Small intestine (tissue), 7 donors: ENCODE measurements at regions not wholly inside any gene's neighbourhood (a gene's known extent, or its start where the extent isn't known, plus 50 kb on each side); places are given as distances from the start of the nearest gene placed in this dataset.

Source experiments
- DNase-seq, 2 donors: peaks; one replicate each; pipeline versions ENCODE4 v3.0.0 to v3.0.0-alpha.2; 2013
- FAIRE-seq: peaks from 2 replicates; lab custom pipeline; 2012; peaks lifted over from hg19 to GRCh38; lab: Jason Lieb, UNC
- H3K27ac ChIP-seq, 3 donors: one replicate each; pipeline ENCODE4 v1.5.1; 2013; ENCODE audit warnings: low read length in 2 of 3, mild to moderate bottlenecking in 2 of 3, control low read depth in 1 of 3, inconsistent platforms in 1 of 3, low read depth in 1 of 3, moderate library complexity in 1 of 3
- H3K27me3 ChIP-seq, 3 donors: one replicate each; pipeline ENCODE4 v1.6.1; 2013; ENCODE audit warnings: low read length in 3 of 3, inconsistent platforms in 1 of 3; ENCODE audit not compliant: control insufficient read depth in 3 of 3, insufficient read depth in 3 of 3
- H3K36me3 ChIP-seq, 3 donors: one replicate each; pipeline ENCODE4 v1.6.1; 2013; ENCODE audit warnings: low read length in 3 of 3, inconsistent platforms in 1 of 3, low read depth in 1 of 3, mild to moderate bottlenecking in 1 of 3, moderate library complexity in 1 of 3; ENCODE audit not compliant: control insufficient read depth in 3 of 3, insufficient read depth in 2 of 3
- H3K4me1 ChIP-seq, 3 donors: one replicate each; pipeline ENCODE4 v1.6.1; 2013; ENCODE audit warnings: low read length in 2 of 3, inconsistent platforms in 1 of 3, low read depth in 1 of 3, mild to moderate bottlenecking in 1 of 3, moderate library complexity in 1 of 3; ENCODE audit not compliant: control insufficient read depth in 3 of 3, insufficient read depth in 2 of 3
- H3K4me3 ChIP-seq, 3 donors: one replicate each; pipeline ENCODE4 v1.5.1; 2013; ENCODE audit warnings: low read length in 3 of 3, control low read depth in 1 of 3, inconsistent platforms in 1 of 3, low read depth in 1 of 3, mild to moderate bottlenecking in 1 of 3, moderate library complexity in 1 of 3
- H3K9me3 ChIP-seq, 2 donors: one replicate each; pipeline ENCODE4 v1.6.1; 2013; ENCODE audit warnings: low read depth in 1 of 2, low read length in 1 of 2; ENCODE audit not compliant: control insufficient read depth in 2 of 2, insufficient read depth in 1 of 2
- WGBS, 3 donors: extraction: QIAGEN DNeasy Blood & Tissue Kit; methylation state at CpG; one replicate each; pipeline ENCODE4 v1.1.7; 2013; 5-methylcytosine and 5-hydroxymethylcytosine counted together
- donor health status: healthy with polysubstance abuse.
- donor health status: control.
- donor health status: control.
- donor health status: Bipolar disorder and iron deficiency.
- donor health status: healthy.

- DNase-seq (no peak), FAIRE-seq (no peak)
- H3K9me3 ChIP-seq = peaks cover 0 to 3% of the 10 kb centered on the region in 2 donors
- H3K4me1 ChIP-seq = no peaks in the 10 kb centered on the region
- H3K27me3 ChIP-seq = peaks cover 0 to 3% (median 0%) of the 10 kb centered on the region in 3 donors
- 81 to 88% (median 85%) methylated on average over 10 of the region's 10 CpGs for WGBS, 3 donors
- no peak overlapping the region for H3K27ac ChIP-seq
- no peaks in the 10 kb centered on the region for H3K36me3 ChIP-seq
- no peak overlapping the region for H3K4me3 ChIP-seq
These were observed 339.8 kb downstream of the DYSF start for GRCh38 chr2:71792926-71793761.

DNA sequence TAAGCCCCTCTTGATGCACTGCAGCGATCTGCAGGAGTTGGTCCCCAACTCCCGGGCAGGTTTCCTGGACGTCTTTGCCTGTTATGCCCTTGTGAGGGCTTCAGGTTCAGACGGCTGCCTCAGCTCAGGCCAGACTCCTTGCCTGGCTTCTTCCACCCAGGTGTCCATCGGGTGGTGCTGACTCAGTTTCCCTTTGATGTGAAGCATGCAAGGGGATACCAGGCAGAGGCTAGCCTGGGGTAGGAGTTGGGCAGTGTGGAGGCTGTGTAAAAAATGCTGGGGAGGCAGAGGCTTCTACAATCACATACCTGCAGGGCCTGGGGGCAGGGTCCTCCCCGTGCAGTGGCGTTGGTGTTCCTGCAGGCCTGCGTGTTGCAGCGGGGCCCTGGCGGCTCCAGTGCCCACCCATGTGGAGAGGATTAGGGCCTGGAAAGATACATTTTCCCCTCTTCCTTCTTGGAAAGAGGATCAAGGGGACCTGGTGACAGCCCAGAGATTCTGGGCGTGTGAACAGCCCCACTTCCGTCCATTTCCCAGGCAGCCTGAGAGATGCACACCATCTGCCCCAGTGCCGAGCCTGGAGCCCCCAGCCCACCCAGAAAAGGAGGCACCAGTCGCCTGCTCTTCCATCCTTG, 338.3 kb downstream of the DYSF start:
- H3K27me3 ChIP-seq = peaks cover 0 to 3% (median 0%) of the 10 kb centered on the region in 3 donors
- H3K4me3 ChIP-seq = no peak overlapping the region
- peaks cover 0 to 3% of the 10 kb centered on the region in 2 donors for H3K9me3 ChIP-seq
- no peak overlapping the region for H3K27ac ChIP-seq
- FAIRE-seq = no peak
- WGBS, 3 donors = 84 to 88% (median 85%) methylated on average over 14 of the region's 14 CpGs
- H3K36me3 ChIP-seq = no peaks in the 10 kb centered on the region
- H3K4me1 ChIP-seq = no peaks in the 10 kb centered on the region
- no peak for DNase-seq

GRCh38 chr2:71791061-71791450, 337.7 kb downstream of the DYSF start:
- Histone ChIP-seq H3K4me1 (no peaks in the 10 kb centered on the region), H3K27ac (no peak overlapping the region), H3K27me3 (peaks cover 0 to 3% (median 0%) of the 10 kb centered on the region in 3 donors), H3K9me3 (peaks cover 0 to 3% of the 10 kb centered on the region in 2 donors), H3K36me3 (no peaks in the 10 kb centered on the region), H3K4me3 (no peak overlapping the region)
- FAIRE-seq (no peak), DNase-seq (no peak)
- 41 to 69% (median 58%) methylated on average over 2 of the region's 2 CpGs for WGBS, 3 donors

DNA sequence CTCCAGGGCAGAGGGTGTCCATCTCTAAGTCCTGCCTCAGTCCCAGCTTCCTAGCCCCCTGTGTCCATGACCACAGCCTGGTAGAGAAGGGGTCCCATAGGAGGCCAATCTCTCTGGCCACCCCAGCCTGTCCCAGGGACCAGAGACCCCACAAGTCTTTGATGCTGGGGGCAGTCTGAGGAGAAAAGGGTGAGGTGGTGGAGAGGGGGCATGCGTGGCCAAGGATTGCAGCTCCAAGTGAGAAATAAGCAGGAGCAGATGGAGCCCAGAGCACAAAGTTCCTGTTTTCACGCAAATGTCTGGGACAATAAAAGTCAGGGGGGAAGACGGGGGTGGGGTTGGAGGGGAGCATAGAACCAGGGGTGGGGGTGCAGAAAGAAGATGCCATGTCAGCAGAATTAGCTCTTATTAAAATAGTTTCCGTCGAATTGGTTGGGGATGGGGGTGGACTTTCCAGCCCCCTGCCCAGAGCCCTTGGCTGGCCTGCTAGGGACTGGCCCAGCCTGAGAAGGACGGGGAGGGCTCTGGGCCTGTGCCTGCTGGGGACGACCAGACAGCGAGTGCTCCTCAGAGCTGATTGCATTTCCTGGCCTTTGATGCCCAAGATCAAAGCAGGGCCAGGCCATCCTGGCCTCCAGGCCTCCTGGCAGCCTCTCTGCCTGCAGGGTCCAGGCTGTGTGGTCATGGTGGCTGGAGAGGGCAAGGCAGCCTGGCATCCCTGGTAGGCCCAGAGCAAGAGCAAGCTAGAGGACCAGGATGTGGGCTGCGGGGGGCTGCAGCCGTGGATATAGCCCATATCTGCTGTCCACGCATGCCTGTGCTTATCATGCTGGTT, 337.1 kb downstream of the DYSF start:
- peaks cover 0 to 3% (median 0%) of the 10 kb centered on the region in 3 donors for H3K27me3 ChIP-seq
- peaks cover 0 to 3% of the 10 kb centered on the region in 2 donors for H3K9me3 ChIP-seq
- no peaks in the 10 kb centered on the region for H3K4me1 ChIP-seq
- no peak overlapping the region for H3K27ac ChIP-seq
- WGBS, 3 donors = 83 to 88% (median 84%) methylated on average over 11 of the region's 11 CpGs
- H3K36me3 ChIP-seq = no peaks in the 10 kb centered on the region
- DNase-seq (no peak), FAIRE-seq (no peak)
- no peak overlapping the region for H3K4me3 ChIP-seq

DNA sequence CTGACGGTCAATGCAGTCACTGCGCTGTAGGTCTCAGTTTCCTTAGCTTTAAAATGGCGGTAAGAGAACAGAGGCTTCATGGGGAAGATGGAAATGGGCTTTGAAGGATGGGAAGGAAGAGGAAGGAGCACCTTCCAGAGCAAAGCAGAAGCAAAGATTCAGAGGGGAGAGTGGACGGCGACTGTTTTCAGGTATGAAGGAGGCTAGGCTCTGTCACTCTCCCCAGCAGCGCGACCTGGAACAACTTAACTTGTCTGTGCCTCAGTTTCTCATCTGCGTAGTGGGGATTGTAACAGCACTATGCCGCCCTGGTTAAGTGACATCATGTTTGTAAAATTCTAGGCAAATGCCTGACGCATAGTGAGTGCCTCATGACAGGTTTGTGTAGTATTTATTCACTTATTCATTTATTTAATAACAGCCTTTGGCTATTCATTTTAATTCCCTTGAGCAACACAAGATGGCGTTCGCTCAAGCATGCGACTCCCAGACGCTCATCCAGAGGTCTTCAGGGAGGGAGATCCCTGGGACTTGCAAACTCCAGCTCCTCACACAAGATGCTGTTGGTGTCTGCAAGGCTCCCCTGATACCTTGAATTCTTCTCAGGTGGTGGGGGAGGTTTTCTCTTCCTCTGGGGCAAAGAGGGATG, 336.3 kb downstream of the DYSF start:
- Histone ChIP-seq H3K27ac (no peak overlapping the region), H3K27me3 (peaks cover 0 to 2% (median 0%) of the 10 kb centered on the region in 3 donors), H3K36me3 (no peaks in the 10 kb centered on the region), H3K9me3 (peaks cover 0 to 3% of the 10 kb centered on the region in 2 donors), H3K4me3 (no peak overlapping the region), H3K4me1 (peaks cover 0 to 6% (median 0%) of the 10 kb centered on the region in 3 donors)
- WGBS, 3 donors = 92 to 96% (median 95%) methylated on average over 14 of the region's 14 CpGs
- FAIRE-seq = no peak
- no peak for DNase-seq

DNA sequence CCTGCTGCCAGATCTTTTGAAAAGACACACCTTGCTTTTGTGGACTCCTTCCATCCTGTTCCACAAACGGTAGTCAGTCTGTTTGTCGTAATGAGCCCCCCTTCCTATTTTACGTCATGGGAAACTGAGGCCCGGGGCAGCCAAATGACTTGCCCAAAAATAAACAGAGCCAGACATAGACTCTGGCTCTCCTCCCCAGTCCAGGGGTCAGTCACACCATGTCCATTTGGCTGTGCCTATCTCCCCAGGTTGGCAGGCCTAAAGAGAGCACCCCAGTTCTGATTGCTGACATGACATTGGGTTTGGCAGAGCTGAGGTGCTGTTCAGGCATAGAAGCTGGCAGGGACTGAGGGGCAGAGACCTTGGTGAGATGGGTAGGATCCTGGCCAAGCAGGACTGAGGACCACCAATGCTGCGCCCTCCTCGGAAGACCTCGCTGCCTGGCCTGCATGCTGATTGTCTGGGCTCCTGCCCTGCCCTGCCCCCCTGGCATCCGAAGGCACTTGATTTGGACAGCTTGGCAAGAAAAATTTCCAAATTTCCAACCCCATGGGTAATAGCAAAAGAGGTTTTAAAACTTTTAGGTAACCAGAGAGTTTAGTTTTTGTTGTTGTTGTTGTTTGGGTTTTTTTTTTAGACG, 335.4 kb downstream of the DYSF start:
- no peak for FAIRE-seq
- Histone ChIP-seq H3K36me3 (no peaks in the 10 kb centered on the region), H3K9me3 (no peaks in the 10 kb centered on the region), H3K27me3 (no peaks in the 10 kb centered on the region), H3K4me1 (peaks cover 0 to 6% (median 0%) of the 10 kb centered on the region in 3 donors), H3K27ac (no peak overlapping the region), H3K4me3 (no peak overlapping the region)
- DNase-seq = no peak
- 91 to 97% (median 92%) methylated on average over 9 of the region's 9 CpGs for WGBS, 3 donors

GRCh38 chr2:71788186-71788525, 334.8 kb downstream of the DYSF start:
- DNase-seq (no peak), FAIRE-seq (no peak)
- Histone ChIP-seq H3K27me3 (no peaks in the 10 kb centered on the region), H3K36me3 (no peaks in the 10 kb centered on the region), H3K27ac (no peak overlapping the region), H3K9me3 (no peaks in the 10 kb centered on the region), H3K4me1 (peaks cover 0 to 6% (median 0%) of the 10 kb centered on the region in 3 donors), H3K4me3 (no peak overlapping the region)
- 82 to 88% (median 85%) methylated on average over 6 to 7 of the region's 7 CpGs for WGBS, 3 donors
